ENCODE measurements at regions not wholly inside any gene's neighbourhood (a gene's known extent, or its start where the extent isn't known, plus 50 kb on each side); places are given as distances from the start of the nearest gene placed in this dataset.
"Not testable (repeated sequence)": the region's sequence is repeated elsewhere in the genome, so short reads cannot be mapped to it uniquely, and the experiment has no call there.

- Histone ChIP-seq H3K4me1 (peaks cover 7% of the 10 kb centered on the region), H3K27ac (no peak overlapping the region), H3K27me3 (no peaks in the 10 kb centered on the region), H3K36me3 (no peaks in the 10 kb centered on the region), H3K9me3 (no peaks in the 10 kb centered on the region), H3K4me3 (no peak overlapping the region)
- no peak for ATAC-seq
- no peak for TF ChIP-seq CTCF (IDR thresholded peaks at IDR 0.05)
- DNase-seq, result no peak
- intact Hi-C loops (cut with DNase I), result no loop called here
Observed at GRCh38 chr20:41690702-41691101, 72.5 kb upstream of the CHD6 start.

GRCh38 chr20:41686961-41687360 lies 68.8 kb upstream of the CHD6 start:
- Histone ChIP-seq H3K4me1 (no peaks in the 10 kb centered on the region), H3K9me3 (no peaks in the 10 kb centered on the region), H3K36me3 (no peaks in the 10 kb centered on the region), H3K27me3 (no peaks in the 10 kb centered on the region), H3K27ac (no peak overlapping the region), H3K4me3 (no peak overlapping the region)
- intact Hi-C loops (cut with DNase I), result no loop called here
- DNase-seq (no peak), ATAC-seq (no peak)
- no peak for TF ChIP-seq CTCF (IDR thresholded peaks at IDR 0.05)

GRCh38 chr20:41685145-41685544 lies 67.0 kb upstream of the CHD6 start:
- H3K9me3 ChIP-seq; H3K4me1 ChIP-seq; H3K27me3 ChIP-seq; H3K27ac ChIP-seq; intact Hi-C loops (cut with DNase I); DNase-seq; H3K4me3 ChIP-seq; ATAC-seq; H3K36me3 ChIP-seq: not testable (repeated sequence)

GRCh38 chr20:41678799-41679198 lies 60.6 kb upstream of the CHD6 start:
- Histone ChIP-seq H3K27ac (no peak overlapping the region), H3K9me3 (no peaks in the 10 kb centered on the region), H3K4me3 (no peak overlapping the region), H3K27me3 (no peaks in the 10 kb centered on the region), H3K36me3 (no peaks in the 10 kb centered on the region), H3K4me1 (no peaks in the 10 kb centered on the region)
- ATAC-seq (no peak), DNase-seq (no peak)
- intact Hi-C loops (cut with DNase I), result no loop called here
- TF ChIP-seq CTCF (IDR thresholded peaks at IDR 0.05), result no peak

GRCh38 chr20:41672282-41672681 lies 54.1 kb upstream of the CHD6 start:
- Histone ChIP-seq H3K36me3 (no peaks in the 10 kb centered on the region), H3K4me3 (no peak overlapping the region), H3K4me1 (no peaks in the 10 kb centered on the region), H3K27ac (no peak overlapping the region), H3K27me3 (peaks cover 5% of the 10 kb centered on the region), H3K9me3 (no peaks in the 10 kb centered on the region)
- DNase-seq (no peak), ATAC-seq (no peak)
- intact Hi-C loops (cut with DNase I), result no loop called here
- TF ChIP-seq CTCF (IDR thresholded peaks at IDR 0.05), result no peak

GRCh38 chr20:41671143-41671542 lies 53.0 kb upstream of the CHD6 start:
- no peaks in the 10 kb centered on the region for H3K36me3 ChIP-seq
- no peak overlapping the region for H3K27ac ChIP-seq
- no peak overlapping the region for H3K4me3 ChIP-seq
- intact Hi-C loops (cut with DNase I), result no loop called here
- TF ChIP-seq CTCF (IDR thresholded peaks at IDR 0.05), result no peak
- DNase-seq (no peak), ATAC-seq (no peak)
- H3K9me3 ChIP-seq, result no peaks in the 10 kb centered on the region
- H3K4me1 ChIP-seq, result no peaks in the 10 kb centered on the region
- peaks cover 5% of the 10 kb centered on the region for H3K27me3 ChIP-seq

Data from upper lobe of right lung (tissue), 1 donor.